Ramos (cell line): ENCODE measurements at regions not wholly inside any gene's neighbourhood (a gene's known extent, or its start where the extent isn't known, plus 50 kb on each side); places are given as distances from the start of the nearest gene placed in this dataset.

ENCODE experiments used
- in situ Hi-C: fragments of 300-500 bp; cut with MboI; formaldehyde crosslinking; loops from one replicate; pipeline ENCODE4 v1.14.3; 2022; ENCODE audit warnings: low sequenced_read_pairs; ENCODE audit not compliant: unreplicated experiment

- in situ Hi-C loops: no loop called here
These were observed 105.1 kb downstream of the TRAPPC11 start for GRCh38 chr4:183763990-183764754.

GRCh38 chr4:183765251-183765911 lies 106.3 kb downstream of the TRAPPC11 start:
- in situ Hi-C loops: no loop called here

- in situ Hi-C loops: no loop called here
These were observed 107.0 kb downstream of the TRAPPC11 start for GRCh38 chr4:183766140-183766539.

GRCh38 chr4:183770906-183771305 lies 111.8 kb downstream of the TRAPPC11 start:
- in situ Hi-C loops: no loop called here

GRCh38 chr4:183772361-183772760 lies 113.3 kb downstream of the TRAPPC11 start:
- in situ Hi-C loops: no loop called here

- in situ Hi-C loops: no loop called here
These were observed 114.7 kb downstream of the TRAPPC11 start for GRCh38 chr4:183773790-183774189.

GRCh38 chr4:183783306-183783705 lies 121.8 kb upstream of the STOX2 start:
- in situ Hi-C loops: no loop called here

GRCh38 chr4:183783991-183784553 lies 121.0 kb upstream of the STOX2 start:
- in situ Hi-C loops: no loop called here

- in situ Hi-C loops: no loop called here
These were observed 116.7 kb upstream of the STOX2 start for GRCh38 chr4:183788308-183788905.

- in situ Hi-C loops: no loop called here
These were observed 115.5 kb upstream of the STOX2 start for GRCh38 chr4:183789657-183790056.

GRCh38 chr4:183790661-183791060 lies 114.4 kb upstream of the STOX2 start:
- in situ Hi-C loops: no loop called here

- in situ Hi-C loops: no loop called here
These were observed 108.1 kb upstream of the STOX2 start for GRCh38 chr4:183797011-183797444.

- in situ Hi-C loops: no loop called here
These were observed 107.4 kb upstream of the STOX2 start for GRCh38 chr4:183797445-183798300.

- in situ Hi-C loops: no loop called here
These were observed 106.5 kb upstream of the STOX2 start for GRCh38 chr4:183798301-183799253.

GRCh38 chr4:183801457-183802165 lies 103.5 kb upstream of the STOX2 start:
- in situ Hi-C loops: no loop called here

- in situ Hi-C loops: no loop called here
These were observed 98.8 kb upstream of the STOX2 start for GRCh38 chr4:183806341-183806740.

GRCh38 chr4:183807420-183808096 lies 97.5 kb upstream of the STOX2 start:
- in situ Hi-C loops: no loop called here

GRCh38 chr4:183808097-183808456 lies 97.0 kb upstream of the STOX2 start:
- in situ Hi-C loops: no loop called here
